Astrocyte (in vitro differentiated cells and primary cell): ENCODE measurements at regions not wholly inside any gene's neighbourhood (a gene's known extent, or its start where the extent isn't known, plus 50 kb on each side); places are given as distances from the start of the nearest gene placed in this dataset.

Experiments
- DNase-seq: peaks from one replicate; pipeline ENCODE4 v3.0.0-alpha.2; 2010; ENCODE audit warnings: low read depth
- FAIRE-seq: peaks from 2 replicates; lab custom pipeline; 2011; peaks lifted over from hg19 to GRCh38; lab: Jason Lieb, UNC
- H2AFZ ChIP-seq: 2 replicates; pipeline ENCODE4 v1.6.0; 2012; ENCODE audit warnings: low read depth, low read length, inconsistent platforms
- H3K27ac ChIP-seq: 2 replicates; pipeline ENCODE4 v1.5.1; 2011; ENCODE audit warnings: low read depth, low read length, inconsistent platforms
- H3K27me3 ChIP-seq: 2 replicates; pipeline ENCODE4 v1.6.0; 2011; ENCODE audit warnings: low read length, inconsistent platforms; ENCODE audit not compliant: insufficient read depth
- H3K36me3 ChIP-seq: 2 replicates; pipeline ENCODE4 v1.5.1; 2011; ENCODE audit warnings: low read length, inconsistent platforms; ENCODE audit not compliant: insufficient read depth
- H3K4me1 ChIP-seq: 2 replicates; pipeline ENCODE4 v1.5.1; 2011; ENCODE audit warnings: low read length, inconsistent platforms; ENCODE audit not compliant: insufficient read depth
- H3K4me2 ChIP-seq: 2 replicates; pipeline ENCODE4 v1.6.0; 2012; ENCODE audit warnings: low read length, inconsistent platforms
- H3K4me3 ChIP-seq: 2 replicates; pipeline ENCODE4 v1.5.1; 2011; ENCODE audit warnings: low read depth, mild to moderate bottlenecking, low read length, inconsistent platforms; ENCODE audit not compliant: insufficient read depth
- H3K79me2 ChIP-seq: 2 replicates; pipeline ENCODE4 v1.6.0; 2012; ENCODE audit warnings: mild to moderate bottlenecking, low read length, inconsistent platforms; ENCODE audit not compliant: insufficient read depth
- H3K9ac ChIP-seq: 2 replicates; pipeline ENCODE4 v1.6.0; 2012; ENCODE audit warnings: mild to moderate bottlenecking, low read length, inconsistent platforms
- H3K9me3 ChIP-seq: 2 replicates; pipeline ENCODE4 v1.5.1; 2012; ENCODE audit warnings: low read depth, mild to moderate bottlenecking, low read length, inconsistent platforms; ENCODE audit not compliant: insufficient read depth
- H4K20me1 ChIP-seq: 2 replicates; pipeline ENCODE4 v1.6.0; 2012; ENCODE audit warnings: low read length, inconsistent platforms; ENCODE audit not compliant: insufficient read depth
- H3K27ac Mint-ChIP-seq: one replicate; pipeline ENCODE4 v1.8.0; 2021; ENCODE audit warnings: mild to moderate bottlenecking, mixed read lengths; ENCODE audit not compliant: unreplicated experiment
- H3K27me3 Mint-ChIP-seq: one replicate; pipeline ENCODE4 v1.8.0; 2021; ENCODE audit warnings: low read depth, mixed read lengths; ENCODE audit not compliant: unreplicated experiment
- H3K36me3 Mint-ChIP-seq: one replicate; pipeline ENCODE4 v1.8.0; 2021; ENCODE audit warnings: low read depth, mixed read lengths; ENCODE audit not compliant: unreplicated experiment
- H3K4me1 Mint-ChIP-seq: one replicate; pipeline ENCODE4 v1.8.0; 2021; ENCODE audit warnings: low read depth, mixed read lengths; ENCODE audit not compliant: unreplicated experiment
- H3K4me3 Mint-ChIP-seq: one replicate; pipeline ENCODE4 v1.8.0; 2021; ENCODE audit warnings: mild to moderate bottlenecking, moderate library complexity, mixed read lengths; ENCODE audit not compliant: unreplicated experiment
- H3K9me3 Mint-ChIP-seq: one replicate; pipeline ENCODE4 v1.8.0; 2021; ENCODE audit warnings: mild to moderate bottlenecking, mixed read lengths; ENCODE audit not compliant: unreplicated experiment
- EZH2 ChIP-seq: IDR thresholded peaks from 2 replicates; pipeline ENCODE4 v1.6.1; 2012; ENCODE audit warnings: mild to moderate bottlenecking, low read length, inconsistent platforms; ENCODE audit not compliant: insufficient read depth
- TF ChIP-seq, protein P1 (sequence below): IDR thresholded peaks from 2 replicates; pipeline ENCODE4 v1.5.1; 2011; ENCODE audit warnings: low read depth, mild to moderate bottlenecking, inconsistent platforms, low read length, moderate library complexity; ENCODE audit not compliant: insufficient read depth

DNA sequence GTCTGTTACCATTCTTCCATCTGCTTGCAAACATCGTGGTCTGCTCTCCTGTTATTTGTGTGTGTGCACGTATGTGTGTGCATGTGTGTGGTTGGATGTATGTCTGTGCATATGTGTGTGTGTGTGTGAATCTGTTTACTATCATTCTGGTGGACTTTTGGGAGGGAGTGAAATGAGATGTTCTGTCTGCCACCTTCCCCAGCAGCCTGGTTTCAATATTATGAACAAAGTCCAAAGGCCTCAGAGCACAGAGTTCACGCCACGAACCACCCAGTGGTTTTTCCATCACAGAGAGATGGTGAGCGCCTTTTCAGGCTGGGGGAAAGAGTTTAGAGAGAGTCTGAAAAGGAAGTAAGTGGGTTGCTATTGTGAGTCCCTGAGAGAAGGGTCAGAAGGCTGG lies 67.1 kb upstream of the YWHAQ start:
- no peak overlapping the region for H2AFZ ChIP-seq
- H3K79me2 ChIP-seq = no peaks in the 10 kb centered on the region
- no peaks in the 10 kb centered on the region for H3K9me3 ChIP-seq
- H3K4me1 Mint-ChIP-seq = peaks cover 17% of the 10 kb centered on the region
- no peak for DNase-seq
- H3K27me3 ChIP-seq = no peaks in the 10 kb centered on the region
- no peaks in the 10 kb centered on the region for H3K36me3 ChIP-seq
- H3K4me3 Mint-ChIP-seq = no peak overlapping the region
- H3K36me3 Mint-ChIP-seq = peaks cover 2% of the 10 kb centered on the region
- H3K9me3 Mint-ChIP-seq = peaks cover 7% of the 10 kb centered on the region
- peaks cover 18% of the 10 kb centered on the region for H3K4me1 ChIP-seq
- peak overlapping the region; percentile 38 for H3K27ac Mint-ChIP-seq
- no peaks in the 10 kb centered on the region for H4K20me1 ChIP-seq
- no peak overlapping the region for H3K27ac ChIP-seq
- H3K27me3 Mint-ChIP-seq = peaks cover 6% of the 10 kb centered on the region
- H3K4me2 ChIP-seq = no peak overlapping the region
- H3K4me3 ChIP-seq = no peak overlapping the region
- no peak for FAIRE-seq
- H3K9ac ChIP-seq = no peak overlapping the region
- no peak for TF ChIP-seq EZH2
- TF ChIP-seq, protein P1, sequence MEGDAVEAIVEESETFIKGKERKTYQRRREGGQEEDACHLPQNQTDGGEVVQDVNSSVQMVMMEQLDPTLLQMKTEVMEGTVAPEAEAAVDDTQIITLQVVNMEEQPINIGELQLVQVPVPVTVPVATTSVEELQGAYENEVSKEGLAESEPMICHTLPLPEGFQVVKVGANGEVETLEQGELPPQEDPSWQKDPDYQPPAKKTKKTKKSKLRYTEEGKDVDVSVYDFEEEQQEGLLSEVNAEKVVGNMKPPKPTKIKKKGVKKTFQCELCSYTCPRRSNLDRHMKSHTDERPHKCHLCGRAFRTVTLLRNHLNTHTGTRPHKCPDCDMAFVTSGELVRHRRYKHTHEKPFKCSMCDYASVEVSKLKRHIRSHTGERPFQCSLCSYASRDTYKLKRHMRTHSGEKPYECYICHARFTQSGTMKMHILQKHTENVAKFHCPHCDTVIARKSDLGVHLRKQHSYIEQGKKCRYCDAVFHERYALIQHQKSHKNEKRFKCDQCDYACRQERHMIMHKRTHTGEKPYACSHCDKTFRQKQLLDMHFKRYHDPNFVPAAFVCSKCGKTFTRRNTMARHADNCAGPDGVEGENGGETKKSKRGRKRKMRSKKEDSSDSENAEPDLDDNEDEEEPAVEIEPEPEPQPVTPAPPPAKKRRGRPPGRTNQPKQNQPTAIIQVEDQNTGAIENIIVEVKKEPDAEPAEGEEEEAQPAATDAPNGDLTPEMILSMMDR = no peak

DNA sequence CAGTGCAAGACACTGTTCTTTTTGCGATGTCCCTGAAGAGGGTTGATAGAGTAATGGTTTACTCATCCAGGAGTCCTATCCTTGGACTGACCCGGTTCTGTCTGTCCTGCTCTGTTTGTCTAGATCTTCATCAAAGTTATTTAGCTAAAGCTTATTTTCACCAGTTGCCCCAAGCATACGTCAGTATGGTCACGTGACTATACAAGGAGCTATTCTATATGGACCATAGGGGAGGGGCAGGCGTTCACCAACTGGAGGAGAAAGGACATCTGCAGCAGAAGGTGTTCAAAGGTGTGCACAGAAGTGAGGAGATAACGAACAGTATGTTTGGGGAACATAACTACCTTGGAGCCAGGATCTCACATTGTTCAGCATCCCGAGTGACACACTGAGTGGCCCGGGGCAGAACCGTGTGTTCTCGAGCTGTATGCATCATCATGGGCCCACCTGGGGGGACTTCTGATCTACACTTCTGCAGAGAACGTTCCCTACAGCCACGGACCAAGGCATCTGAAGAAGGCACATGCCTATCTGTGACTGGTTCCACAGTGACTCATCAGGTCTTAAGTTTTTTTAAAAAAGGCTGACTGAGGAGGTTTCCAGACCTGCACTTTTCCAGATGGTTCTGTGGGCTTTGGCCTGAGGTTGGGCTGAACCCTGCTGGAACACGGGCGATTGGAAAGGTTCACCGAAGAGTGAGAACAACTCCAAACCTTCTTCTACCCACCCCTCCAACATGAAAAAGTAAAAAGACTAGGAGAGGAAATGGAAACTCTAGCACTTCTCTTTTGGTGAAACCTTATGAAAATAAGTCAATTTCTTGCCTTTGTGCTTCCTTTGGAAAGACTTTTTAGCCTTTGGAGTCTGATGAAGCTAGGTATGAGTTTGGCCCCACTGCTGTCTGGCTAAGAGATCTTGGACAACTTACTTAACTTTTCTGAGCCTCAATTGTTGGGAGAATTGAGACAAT lies 68.6 kb upstream of the YWHAQ start:
- no peaks in the 10 kb centered on the region for H3K36me3 ChIP-seq
- H3K4me1 Mint-ChIP-seq = peaks cover 25% of the 10 kb centered on the region
- DNase-seq (peak; percentile 83), FAIRE-seq (no peak)
- no peaks in the 10 kb centered on the region for H3K79me2 ChIP-seq
- peak overlapping the region; percentile 77 for H3K27ac Mint-ChIP-seq
- peaks cover 2% of the 10 kb centered on the region for H3K36me3 Mint-ChIP-seq
- TF ChIP-seq EZH2 = no peak
- TF ChIP-seq, protein P1 = no peak
- no peaks in the 10 kb centered on the region for H3K27me3 ChIP-seq
- no peak overlapping the region for H3K4me2 ChIP-seq
- H3K9ac ChIP-seq = no peak overlapping the region
- H4K20me1 ChIP-seq = no peaks in the 10 kb centered on the region
- no peak overlapping the region for H3K4me3 ChIP-seq
- H2AFZ ChIP-seq = no peak overlapping the region
- peak overlapping the region; percentile 45 for H3K4me3 Mint-ChIP-seq
- H3K9me3 Mint-ChIP-seq = peaks cover 7% of the 10 kb centered on the region
- H3K4me1 ChIP-seq = peaks cover 20% of the 10 kb centered on the region
- H3K9me3 ChIP-seq = no peaks in the 10 kb centered on the region
- peaks cover 6% of the 10 kb centered on the region for H3K27me3 Mint-ChIP-seq
- H3K27ac ChIP-seq = no peak overlapping the region

DNA sequence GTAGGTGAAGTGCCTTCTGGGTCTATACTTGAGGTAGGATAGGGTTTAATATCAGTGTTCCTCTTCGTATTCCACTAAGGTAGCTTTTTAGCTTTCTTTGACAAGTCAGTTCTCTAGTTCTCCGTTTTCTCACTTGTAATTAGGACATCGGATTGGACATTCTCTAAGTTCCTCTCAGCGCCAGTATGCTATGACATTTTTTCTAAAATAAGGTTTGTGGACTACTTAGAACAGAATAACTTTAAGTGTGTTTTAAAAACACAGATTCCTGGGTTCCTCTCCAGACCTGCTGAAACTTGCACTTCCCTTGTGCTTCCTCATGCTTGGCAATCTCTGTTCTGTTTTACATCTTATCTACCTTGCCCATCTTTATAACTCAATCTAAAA lies 69.3 kb upstream of the YWHAQ start:
- Mint-ChIP-seq H3K4me1 (peaks cover 26% of the 10 kb centered on the region), H3K27ac (no peak overlapping the region), H3K4me3 (no peak overlapping the region)

More for the DNA sequence above, 69.3 kb upstream of the YWHAQ start:
- Histone ChIP-seq H3K4me1 (peaks cover 20% of the 10 kb centered on the region), H3K4me2 (no peak overlapping the region), H3K36me3 (no peaks in the 10 kb centered on the region), H4K20me1 (no peaks in the 10 kb centered on the region), H3K27ac (no peak overlapping the region), H3K79me2 (no peaks in the 10 kb centered on the region), H3K27me3 (no peaks in the 10 kb centered on the region), H3K4me3 (no peak overlapping the region), H2AFZ (no peak overlapping the region), H3K9me3 (no peaks in the 10 kb centered on the region), H3K9ac (no peak overlapping the region)
- Mint-ChIP-seq H3K9me3 (peaks cover 7% of the 10 kb centered on the region), H3K36me3 (peaks cover 2% of the 10 kb centered on the region), H3K27me3 (peaks cover 6% of the 10 kb centered on the region)
- DNase-seq (no peak), FAIRE-seq (no peak)
- TF ChIP-seq, protein P1 = no peak
- no peak for TF ChIP-seq EZH2
